RWPE1 (cell line): ENCODE measurements at regions not wholly inside any gene's neighbourhood (a gene's known extent, or its start where the extent isn't known, plus 50 kb on each side); places are given as distances from the start of the nearest gene placed in this dataset.
"Not testable (repeated sequence)": the region's sequence is repeated elsewhere in the genome, so short reads cannot be mapped to it uniquely, and the experiment has no call there.

ENCODE experiments used
- CTCF ChIA-PET: fragments of 350-600 bp; sonication (Branson Sonifier 250); formaldehyde crosslinking; extraction: SDS; loops from one replicate; lab custom pipeline; 2021; lab: Yijun Ruan, JAX
- POLR2A ChIA-PET: fragments of 400-600 bp; formaldehyde crosslinking; extraction: SDS; loops from one replicate; lab custom pipeline; 2020; ENCODE audit warnings: antibody characterized with exemption; ENCODE audit not compliant: low non-redundant PET; lab: Yijun Ruan, JAX
- DNase-seq: peaks from one replicate; pipeline ENCODE4 v3.0.0; 2012; ENCODE audit warnings: low spot score
- H3K27ac ChIP-seq: fragments of 450-650 bp; 2 replicates; pipeline ENCODE4 v1.5.1; 2017
- CTCF ChIP-seq: fragments of 450-650 bp; conservative IDR thresholded peaks from 2 replicates; pipeline ENCODE4 v1.5.1; 2017; ENCODE audit warnings: low read depth, mild to moderate bottlenecking

- H3K27ac ChIP-seq, result no peak overlapping the region
- CTCF ChIA-PET, result no interaction called here
- POLR2A ChIA-PET, result no interaction called here
- DNase-seq, result no peak
- no peak for TF ChIP-seq CTCF
Measured at GRCh38 chr4:169848018-169848417, 90.3 kb upstream of the HPF1 start.

DNA sequence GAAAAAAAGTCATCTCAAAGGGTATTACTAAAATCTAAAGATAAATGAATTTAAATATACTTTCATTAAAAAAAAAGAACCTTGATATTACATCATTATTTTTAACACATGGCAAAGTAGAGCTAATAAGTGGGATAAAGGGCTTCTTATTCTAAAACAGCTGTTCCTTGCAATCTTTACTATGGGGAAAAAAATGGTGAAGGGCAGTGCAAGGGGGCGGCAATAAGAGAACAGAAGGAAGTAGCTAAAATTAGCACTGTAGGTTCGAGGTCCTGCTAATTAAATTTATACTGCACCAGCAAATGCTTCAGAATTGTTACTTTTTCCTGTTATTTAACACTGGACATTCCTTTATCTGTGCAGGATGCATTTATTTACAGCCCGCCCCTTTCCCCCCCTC, 89.4 kb upstream of the HPF1 start:
- CTCF ChIA-PET, result no interaction called here
- no peak overlapping the region for H3K27ac ChIP-seq
- TF ChIP-seq CTCF, result no peak
- no peak for DNase-seq
- POLR2A ChIA-PET, result no interaction called here

GRCh38 chr4:169846396-169846795, 88.7 kb upstream of the HPF1 start:
- CTCF ChIA-PET, result no interaction called here
- H3K27ac ChIP-seq, result no peak overlapping the region
- POLR2A ChIA-PET, result no interaction called here
- no peak for TF ChIP-seq CTCF
- no peak for DNase-seq

GRCh38 chr4:169841776-169842175, 84.0 kb upstream of the HPF1 start:
- POLR2A ChIA-PET, result no interaction called here
- CTCF ChIA-PET, result no interaction called here
- no peak overlapping the region for H3K27ac ChIP-seq
- no peak for DNase-seq
- TF ChIP-seq CTCF, result no peak

DNA sequence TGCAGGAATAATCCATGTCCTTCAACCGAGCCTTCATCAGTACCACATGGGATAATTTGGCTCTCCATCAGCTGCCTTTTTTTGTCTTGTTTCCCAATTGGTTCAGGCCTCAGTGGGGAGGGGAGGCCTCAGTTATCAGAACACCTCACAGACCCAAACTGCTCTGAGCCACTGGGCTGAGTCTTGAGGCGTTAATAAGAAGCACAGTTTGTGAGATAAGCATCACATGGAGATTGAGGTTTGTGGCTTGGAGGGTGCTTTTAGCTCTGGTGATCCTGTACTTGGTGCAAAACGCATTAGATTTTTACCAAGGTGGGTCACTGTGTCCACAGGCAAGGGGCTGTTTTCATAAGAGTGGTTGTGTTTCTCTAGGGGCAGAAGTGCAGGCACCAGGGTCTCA, 82.8 kb upstream of the HPF1 start:
- no peak overlapping the region for H3K27ac ChIP-seq
- no peak for DNase-seq
- no peak for TF ChIP-seq CTCF
- ChIA-PET POLR2A (no interaction called here), CTCF (interaction anchor here (0.6 kb wide), 1 partner anchor 228 kb away, joined by 3 read pairs; the partner anchor contains the start of gene NEK1)

DNA sequence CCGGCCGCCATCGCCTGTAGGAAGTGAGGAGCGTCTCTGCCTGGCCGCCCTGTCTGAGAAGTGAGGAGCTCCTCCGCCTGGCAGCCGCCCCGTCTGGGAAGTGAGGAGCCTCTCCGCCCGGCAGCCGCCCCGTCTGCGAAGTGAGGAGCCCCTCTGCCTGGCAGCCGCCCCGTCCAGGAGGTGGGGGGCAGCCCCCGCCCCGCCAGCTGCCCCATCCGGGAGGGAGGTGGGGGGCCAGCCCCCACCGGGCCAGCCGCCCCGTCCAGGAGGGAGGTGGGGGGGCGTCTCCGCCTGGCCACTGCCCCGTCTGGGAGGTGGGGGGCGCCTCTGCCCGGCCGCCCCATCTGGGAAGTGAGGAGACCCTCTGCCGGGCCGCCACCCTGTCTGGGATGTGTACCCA, 70.6 kb upstream of the HPF1 start:
- POLR2A ChIA-PET, DNase-seq, CTCF ChIA-PET, H3K27ac ChIP-seq: not testable (repeated sequence)

DNA sequence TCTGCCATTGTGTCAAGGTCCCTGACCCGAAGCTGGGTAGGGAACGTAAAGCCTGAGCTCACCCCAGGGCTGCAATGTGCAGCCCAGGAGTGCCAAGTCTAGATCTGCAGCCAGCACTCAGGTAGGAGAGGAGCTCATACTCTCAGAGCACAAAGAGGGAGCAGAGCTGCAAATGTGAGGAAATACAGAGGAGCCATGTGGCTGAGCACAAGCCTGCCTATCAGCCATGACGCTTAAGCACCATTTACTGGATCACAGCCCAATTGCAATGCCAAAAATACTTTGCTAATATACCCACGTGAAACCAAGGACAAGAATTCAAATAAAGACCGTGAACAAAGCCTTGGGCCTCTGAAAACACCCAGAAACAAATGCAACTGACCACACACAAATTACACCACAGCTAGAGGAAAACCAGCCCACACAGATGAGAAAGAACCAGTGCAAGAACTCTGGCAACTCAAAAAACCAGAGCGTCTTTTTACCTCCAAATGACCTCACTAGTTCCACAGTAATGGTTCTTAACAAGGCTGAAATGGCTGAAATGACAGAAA, 69.0 kb upstream of the HPF1 start:
- CTCF ChIA-PET, result interaction anchor here (0.6 kb wide), 1 partner anchor 202 kb away, joined by 3 read pairs; no protein-coding TSS in a partner anchor
- no peak for TF ChIP-seq CTCF
- H3K27ac ChIP-seq, result no peak overlapping the region
- POLR2A ChIA-PET, result no interaction called here
- no peak for DNase-seq
